C4-2B (cell line): ENCODE measurements at regions not wholly inside any gene's neighbourhood (a gene's known extent, or its start where the extent isn't known, plus 50 kb on each side); places are given as distances from the start of the nearest gene placed in this dataset.

Experiments
- CTCF ChIP-seq: fragments of 450-650 bp; conservative IDR thresholded peaks from 2 replicates; pipeline ENCODE4 v1.5.1; 2017; ENCODE audit warnings: mild to moderate bottlenecking
- ZFX ChIP-seq: fragments of 450-650 bp; IDR thresholded peaks from 2 replicates; pipeline ENCODE4 v1.6.1; 2017

GRCh38 chr14:50047274-50047676 is 69.1 kb downstream of the VCPKMT start:
- TF ChIP-seq CTCF (no peak), ZFX (no peak)
